ENCODE measurements at regions not wholly inside any gene's neighbourhood (a gene's known extent, or its start where the extent isn't known, plus 50 kb on each side); places are given as distances from the start of the nearest gene placed in this dataset.

GRCh38 chr11:71365626-71366025 lies 82.6 kb downstream of the DHCR7 start:
- TF ChIP-seq GATA1 (IDR thresholded peaks at IDR 0.05; ENCODE audit: low read depth, low read length) (no peak), POLR2A (IDR thresholded peaks at IDR 0.05; ENCODE audit: low read length) (no peak)
- DNase-seq: no peak

GRCh38 chr11:71364806-71365205 lies 83.4 kb downstream of the DHCR7 start:
- TF ChIP-seq GATA1 (IDR thresholded peaks at IDR 0.05; ENCODE audit: low read depth, low read length) (no peak), POLR2A (IDR thresholded peaks at IDR 0.05; ENCODE audit: low read length) (no peak)
- no peak for DNase-seq

DNA sequence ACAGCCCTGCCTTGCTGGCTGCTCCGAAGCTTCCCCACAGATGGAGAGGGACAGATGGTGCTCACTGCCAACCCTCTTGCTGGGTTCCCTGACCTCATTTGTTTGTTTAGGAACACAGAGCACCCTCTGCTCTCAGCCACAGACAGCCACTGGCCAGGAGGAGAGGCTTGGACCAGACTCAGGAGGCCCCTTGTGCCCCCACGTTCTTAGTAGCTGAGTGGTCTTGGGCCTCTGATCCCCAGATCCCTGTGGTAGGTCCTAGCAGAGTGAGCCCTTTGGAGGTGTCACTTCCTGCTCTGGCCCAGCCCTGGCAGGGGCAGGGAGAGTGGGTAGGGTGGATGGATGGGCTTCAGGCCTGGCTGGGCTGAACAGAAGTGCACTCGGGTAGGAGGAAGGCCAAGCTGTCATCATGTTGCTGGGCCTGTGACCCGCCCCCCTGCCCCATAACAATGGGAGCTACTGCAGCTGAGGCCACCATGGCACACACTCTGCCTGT lies 84.0 kb downstream of the DHCR7 start:
- TF ChIP-seq POLR2A (IDR thresholded peaks at IDR 0.05; ENCODE audit: low read length) (no peak), GATA1 (IDR thresholded peaks at IDR 0.05; ENCODE audit: low read depth, low read length) (no peak)
- DNase-seq: no peak

- DNase-seq: no peak
- TF ChIP-seq POLR2A (IDR thresholded peaks at IDR 0.05; ENCODE audit: low read length) (no peak), GATA1 (IDR thresholded peaks at IDR 0.05; ENCODE audit: low read depth, low read length) (no peak)
Measured at GRCh38 chr11:71363721-71364120, 84.5 kb downstream of the DHCR7 start.

GRCh38 chr11:71358963-71359567 lies 89.1 kb downstream of the DHCR7 start:
- no peak for DNase-seq
- TF ChIP-seq GATA1 (IDR thresholded peaks at IDR 0.05; ENCODE audit: low read depth, low read length) (no peak), POLR2A (IDR thresholded peaks at IDR 0.05; ENCODE audit: low read length) (no peak)

DNA sequence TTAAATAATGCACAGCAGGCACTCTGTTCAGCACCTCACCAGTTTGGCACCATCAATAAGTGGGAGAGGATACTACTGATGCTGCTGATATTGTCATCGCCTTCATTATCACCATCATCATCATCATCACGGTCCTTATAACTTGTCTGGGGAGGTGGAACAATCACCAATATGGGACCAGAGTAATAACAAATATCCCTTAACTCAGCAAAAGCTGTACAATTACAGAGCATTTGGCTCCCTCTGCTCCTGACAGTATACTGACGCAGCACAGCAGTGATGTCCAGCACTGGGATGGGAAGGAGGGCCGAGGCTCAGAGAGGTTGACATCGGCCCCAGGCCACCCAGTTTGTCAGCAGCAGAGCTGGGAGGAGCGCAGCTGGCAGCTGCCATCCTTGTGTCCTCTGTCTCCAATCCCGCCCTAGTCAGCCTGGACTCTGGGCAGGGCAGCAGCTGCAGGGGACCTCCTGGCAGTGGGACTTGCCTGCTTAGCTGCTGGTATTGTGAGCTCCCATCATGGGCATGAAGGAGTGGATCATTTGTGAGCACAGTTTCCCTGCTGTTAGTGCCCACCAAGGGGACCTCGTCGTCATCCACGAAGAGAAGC lies 90.0 kb downstream of the DHCR7 start:
- TF ChIP-seq POLR2A (IDR thresholded peaks at IDR 0.05; ENCODE audit: low read length) (no peak), GATA1 (IDR thresholded peaks at IDR 0.05; ENCODE audit: low read depth, low read length) (no peak)
- no peak for DNase-seq

- DNase-seq: no peak
- TF ChIP-seq GATA1 (IDR thresholded peaks at IDR 0.05; ENCODE audit: low read depth, low read length) (no peak), POLR2A (IDR thresholded peaks at IDR 0.05; ENCODE audit: low read length) (no peak)
Measured at GRCh38 chr11:71357414-71357813, 90.8 kb downstream of the DHCR7 start.

DNA sequence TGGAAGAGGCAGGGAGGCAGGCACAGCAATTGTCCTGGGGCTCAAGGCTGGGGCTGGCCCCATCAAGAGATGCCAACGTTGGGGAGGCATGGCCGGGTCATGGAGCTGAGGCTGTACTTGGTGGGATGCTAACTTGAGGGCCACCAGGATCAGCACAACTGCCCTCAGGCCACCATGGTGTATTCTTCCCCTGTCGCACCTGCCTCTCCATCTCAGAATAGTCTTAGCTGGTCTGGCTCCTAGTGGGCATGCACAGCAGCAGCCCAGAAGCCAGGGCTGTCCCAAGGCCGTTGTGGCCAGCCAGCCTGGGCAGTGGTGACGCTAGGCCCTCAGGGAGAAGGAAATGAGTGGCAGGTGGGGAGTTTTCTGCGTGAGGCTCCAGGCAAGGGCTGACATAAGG lies 91.3 kb downstream of the DHCR7 start:
- no peak for DNase-seq
- TF ChIP-seq GATA1 (IDR thresholded peaks at IDR 0.05; ENCODE audit: low read depth, low read length) (no peak), POLR2A (IDR thresholded peaks at IDR 0.05; ENCODE audit: low read length) (no peak)

DNA sequence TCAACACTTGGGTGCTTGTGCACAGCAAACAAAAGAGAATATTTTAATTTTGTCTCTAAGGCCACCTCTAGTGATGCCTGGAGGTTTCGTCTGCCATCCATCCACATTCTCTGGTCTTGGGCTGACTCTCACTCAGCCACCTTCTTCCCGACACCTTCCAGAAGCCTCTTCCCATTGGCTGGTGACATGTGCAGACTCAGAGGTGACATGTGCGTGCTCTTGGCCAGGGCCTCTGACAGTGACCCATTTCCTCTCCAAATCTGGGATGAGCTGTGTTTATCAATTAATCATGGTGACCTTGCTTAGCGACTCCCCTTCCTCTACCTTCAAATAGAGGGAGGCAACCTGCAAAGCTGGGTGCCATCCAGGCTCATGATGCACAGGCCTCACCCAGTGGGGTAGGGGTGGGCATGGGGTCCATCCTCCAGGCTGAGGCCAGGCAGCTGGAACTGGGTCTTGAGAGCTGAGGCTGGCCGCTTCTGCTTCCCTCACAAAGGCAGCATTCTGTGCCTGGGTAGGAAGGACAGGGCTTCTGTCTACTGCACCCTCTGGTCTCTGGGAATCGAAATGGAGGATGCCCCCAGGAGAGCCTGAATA lies 91.8 kb downstream of the DHCR7 start:
- TF ChIP-seq GATA1 (IDR thresholded peaks at IDR 0.05; ENCODE audit: low read depth, low read length) (no peak), POLR2A (IDR thresholded peaks at IDR 0.05; ENCODE audit: low read length) (no peak)
- DNase-seq: no peak

DNA sequence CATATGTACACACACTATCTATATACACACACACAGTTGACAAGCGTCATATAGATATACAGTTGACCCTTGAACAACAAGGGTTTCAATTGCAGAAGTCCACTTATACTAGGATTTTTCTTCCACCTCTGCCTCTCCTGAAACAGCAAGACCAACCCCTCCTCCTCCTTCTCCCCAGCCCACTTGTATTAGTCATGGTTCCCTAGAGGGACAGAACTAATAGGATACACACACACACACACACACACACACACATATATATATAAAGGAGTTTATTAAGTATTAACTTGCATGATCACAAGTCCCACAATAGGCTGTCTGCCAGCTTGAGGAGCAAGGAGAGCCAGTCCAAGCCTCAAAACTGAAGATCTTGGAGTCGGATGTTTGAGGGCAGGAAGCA lies 92.9 kb downstream of the DHCR7 start:
- DNase-seq: no peak
- TF ChIP-seq POLR2A (IDR thresholded peaks at IDR 0.05; ENCODE audit: low read length) (no peak), GATA1 (IDR thresholded peaks at IDR 0.05; ENCODE audit: low read depth, low read length) (no peak)

- no peak for DNase-seq
- TF ChIP-seq POLR2A (IDR thresholded peaks at IDR 0.05; ENCODE audit: low read length): no peak
- TF ChIP-seq GATA1 (IDR thresholded peaks at IDR 0.05; ENCODE audit: low read depth, low read length): no peak
Measured at GRCh38 chr11:71354394-71355105, 93.6 kb downstream of the DHCR7 start.

DNA sequence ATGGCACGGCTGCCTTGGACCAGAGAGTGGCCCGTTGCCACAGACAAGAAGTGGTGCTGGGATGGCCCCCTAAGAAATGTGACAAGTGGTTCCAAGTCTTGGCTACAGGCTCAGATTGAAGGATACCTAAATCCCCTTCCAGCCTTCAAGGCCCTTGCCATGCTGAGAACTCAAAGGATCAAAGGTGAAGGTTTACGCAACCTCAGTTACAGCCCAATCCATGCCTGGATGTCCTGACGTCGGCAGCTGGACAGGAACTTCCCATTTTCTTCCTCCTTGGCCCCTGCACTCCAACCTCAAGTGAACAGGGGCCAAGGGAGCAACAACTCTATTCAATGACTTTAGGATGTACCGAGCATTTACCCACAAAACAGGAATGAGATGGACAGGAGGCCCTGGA lies 95.4 kb downstream of the DHCR7 start:
- TF ChIP-seq GATA1 (IDR thresholded peaks at IDR 0.05; ENCODE audit: low read depth, low read length) (no peak), POLR2A (IDR thresholded peaks at IDR 0.05; ENCODE audit: low read length) (no peak)
- no peak for DNase-seq

- TF ChIP-seq GATA1 (IDR thresholded peaks at IDR 0.05; ENCODE audit: low read depth, low read length) (no peak), POLR2A (IDR thresholded peaks at IDR 0.05; ENCODE audit: low read length) (no peak)
- no peak for DNase-seq
Measured at GRCh38 chr11:71352226-71352625, 96.0 kb downstream of the DHCR7 start.

DNA sequence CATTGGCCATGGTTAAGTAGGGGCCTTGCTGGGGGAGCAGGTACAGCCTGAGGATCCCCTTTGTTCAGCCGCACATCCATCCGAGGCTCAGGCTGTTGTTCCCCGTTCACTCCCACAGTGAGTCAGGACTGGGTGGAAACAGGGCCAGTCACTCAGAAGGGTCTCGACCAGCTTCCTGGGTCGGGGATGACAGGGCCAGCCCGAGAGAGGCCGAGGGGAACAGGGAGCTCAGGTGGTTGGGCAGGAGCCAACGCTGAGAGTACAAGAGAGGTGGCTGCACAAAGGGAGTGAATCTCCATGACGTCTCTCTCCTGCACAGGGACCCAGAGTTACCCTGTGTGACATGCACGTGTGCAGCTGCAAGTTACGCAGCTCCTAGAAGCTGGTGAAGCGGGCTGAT lies 97.2 kb upstream of the SHANK2 start:
- no peak for TF ChIP-seq GATA1 (IDR thresholded peaks at IDR 0.05; ENCODE audit: low read depth, low read length)
- no peak for TF ChIP-seq POLR2A (IDR thresholded peaks at IDR 0.05; ENCODE audit: low read length)

More for the DNA sequence above, 97.2 kb upstream of the SHANK2 start:
- no peak for DNase-seq
